ENCODE measurements at regions not wholly inside any gene's neighbourhood (a gene's known extent, or its start where the extent isn't known, plus 50 kb on each side); places are given as distances from the start of the nearest gene placed in this dataset.

GRCh38 chr6:151704383-151704782 is 103.1 kb upstream of the ESR1 start:
- TF ChIP-seq TCF12 (IDR thresholded peaks at IDR 0.05; ENCODE audit: low read depth) (no peak), FOXM1 (IDR thresholded peaks at IDR 0.05; ENCODE audit: borderline replicate concordance, low read depth) (no peak), RAD21 (IDR thresholded peaks at IDR 0.05; ENCODE audit: low read depth) (no peak), EP300 (IDR thresholded peaks at IDR 0.05; ENCODE audit: borderline replicate concordance) (no peak), TEAD4 (IDR thresholded peaks at IDR 0.05) (no peak), USF1 (IDR thresholded peaks at IDR 0.05) (no peak)
- TF ChIP-seq, protein P1, sequence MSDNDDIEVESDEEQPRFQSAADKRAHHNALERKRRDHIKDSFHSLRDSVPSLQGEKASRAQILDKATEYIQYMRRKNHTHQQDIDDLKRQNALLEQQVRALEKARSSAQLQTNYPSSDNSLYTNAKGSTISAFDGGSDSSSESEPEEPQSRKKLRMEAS (IDR thresholded peaks at IDR 0.05), result no peak

- peak; percentile 71 for TF ChIP-seq CEBPB (IDR thresholded peaks at IDR 0.05)
- TF ChIP-seq, protein P1 (IDR thresholded peaks at IDR 0.05), result no peak
These were observed 101.3 kb upstream of the ESR1 start for GRCh38 chr6:151705993-151706733.

GRCh38 chr6:151709329-151709728 is 98.2 kb upstream of the ESR1 start:
- TF ChIP-seq TAF1 (IDR thresholded peaks at IDR 0.05; ENCODE audit: low read depth) (no peak), EP300 (IDR thresholded peaks at IDR 0.05; ENCODE audit: borderline replicate concordance) (no peak), CEBPB (IDR thresholded peaks at IDR 0.05) (no peak), USF1 (IDR thresholded peaks at IDR 0.05) (no peak), RAD21 (IDR thresholded peaks at IDR 0.05; ENCODE audit: low read depth) (no peak), FOXM1 (IDR thresholded peaks at IDR 0.05; ENCODE audit: borderline replicate concordance, low read depth) (no peak)

GRCh38 chr6:151716526-151716932 is 91.0 kb upstream of the ESR1 start:
- no peak for TF ChIP-seq EGR1 (IDR thresholded peaks at IDR 0.05)
- TF ChIP-seq TCF12 (IDR thresholded peaks at IDR 0.05; ENCODE audit: low read depth), result no peak
- no peak for TF ChIP-seq CREB1 (IDR thresholded peaks at IDR 0.05; ENCODE audit: low read depth)
- no peak for TF ChIP-seq CEBPB (IDR thresholded peaks at IDR 0.05)
- TF ChIP-seq ZBTB7A (IDR thresholded peaks at IDR 0.05; ENCODE audit: low read depth), result no peak
- TF ChIP-seq NFIC (IDR thresholded peaks at IDR 0.05), result no peak
- TF ChIP-seq, protein P1 (IDR thresholded peaks at IDR 0.05), result no peak
- TF ChIP-seq YY1 (IDR thresholded peaks at IDR 0.05; ENCODE audit: low read depth), result no peak
- TF ChIP-seq, protein P2, sequence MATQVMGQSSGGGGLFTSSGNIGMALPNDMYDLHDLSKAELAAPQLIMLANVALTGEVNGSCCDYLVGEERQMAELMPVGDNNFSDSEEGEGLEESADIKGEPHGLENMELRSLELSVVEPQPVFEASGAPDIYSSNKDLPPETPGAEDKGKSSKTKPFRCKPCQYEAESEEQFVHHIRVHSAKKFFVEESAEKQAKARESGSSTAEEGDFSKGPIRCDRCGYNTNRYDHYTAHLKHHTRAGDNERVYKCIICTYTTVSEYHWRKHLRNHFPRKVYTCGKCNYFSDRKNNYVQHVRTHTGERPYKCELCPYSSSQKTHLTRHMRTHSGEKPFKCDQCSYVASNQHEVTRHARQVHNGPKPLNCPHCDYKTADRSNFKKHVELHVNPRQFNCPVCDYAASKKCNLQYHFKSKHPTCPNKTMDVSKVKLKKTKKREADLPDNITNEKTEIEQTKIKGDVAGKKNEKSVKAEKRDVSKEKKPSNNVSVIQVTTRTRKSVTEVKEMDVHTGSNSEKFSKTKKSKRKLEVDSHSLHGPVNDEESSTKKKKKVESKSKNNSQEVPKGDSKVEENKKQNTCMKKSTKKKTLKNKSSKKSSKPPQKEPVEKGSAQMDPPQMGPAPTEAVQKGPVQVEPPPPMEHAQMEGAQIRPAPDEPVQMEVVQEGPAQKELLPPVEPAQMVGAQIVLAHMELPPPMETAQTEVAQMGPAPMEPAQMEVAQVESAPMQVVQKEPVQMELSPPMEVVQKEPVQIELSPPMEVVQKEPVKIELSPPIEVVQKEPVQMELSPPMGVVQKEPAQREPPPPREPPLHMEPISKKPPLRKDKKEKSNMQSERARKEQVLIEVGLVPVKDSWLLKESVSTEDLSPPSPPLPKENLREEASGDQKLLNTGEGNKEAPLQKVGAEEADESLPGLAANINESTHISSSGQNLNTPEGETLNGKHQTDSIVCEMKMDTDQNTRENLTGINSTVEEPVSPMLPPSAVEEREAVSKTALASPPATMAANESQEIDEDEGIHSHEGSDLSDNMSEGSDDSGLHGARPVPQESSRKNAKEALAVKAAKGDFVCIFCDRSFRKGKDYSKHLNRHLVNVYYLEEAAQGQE (IDR thresholded peaks at IDR 0.05; ENCODE audit: low read depth), result no peak
- no peak for TF ChIP-seq TAF1 (IDR thresholded peaks at IDR 0.05; ENCODE audit: low read depth)
- no peak for TF ChIP-seq USF1 (IDR thresholded peaks at IDR 0.05)
- TF ChIP-seq TEAD4 (IDR thresholded peaks at IDR 0.05), result no peak
- TF ChIP-seq RAD21 (IDR thresholded peaks at IDR 0.05; ENCODE audit: low read depth), result no peak
- no peak for TF ChIP-seq EP300 (IDR thresholded peaks at IDR 0.05; ENCODE audit: borderline replicate concordance)
- TF ChIP-seq FOXM1 (IDR thresholded peaks at IDR 0.05; ENCODE audit: borderline replicate concordance, low read depth), result no peak

GRCh38 chr6:151719070-151719469 is 88.4 kb upstream of the ESR1 start:
- TF ChIP-seq, protein P1 (IDR thresholded peaks at IDR 0.05), result no peak
- TF ChIP-seq USF1 (IDR thresholded peaks at IDR 0.05) (no peak), TEAD4 (IDR thresholded peaks at IDR 0.05) (no peak), EP300 (IDR thresholded peaks at IDR 0.05; ENCODE audit: borderline replicate concordance) (no peak), FOXM1 (IDR thresholded peaks at IDR 0.05; ENCODE audit: borderline replicate concordance, low read depth) (no peak), TCF12 (IDR thresholded peaks at IDR 0.05; ENCODE audit: low read depth) (no peak), EGR1 (IDR thresholded peaks at IDR 0.05) (no peak), RAD21 (IDR thresholded peaks at IDR 0.05; ENCODE audit: low read depth) (no peak), NFIC (IDR thresholded peaks at IDR 0.05) (no peak), TAF1 (IDR thresholded peaks at IDR 0.05; ENCODE audit: low read depth) (no peak), YY1 (IDR thresholded peaks at IDR 0.05; ENCODE audit: low read depth) (no peak), CEBPB (IDR thresholded peaks at IDR 0.05) (no peak), CREB1 (IDR thresholded peaks at IDR 0.05; ENCODE audit: low read depth) (no peak)
- TF ChIP-seq, protein P2 (IDR thresholded peaks at IDR 0.05; ENCODE audit: low read depth), result no peak

Measured in Ishikawa (cell line).